SKM-1 treated with dmso at 0.1 percent for 144 hours (cell line): ENCODE measurements at regions not wholly inside any gene's neighbourhood (a gene's known extent, or its start where the extent isn't known, plus 50 kb on each side); places are given as distances from the start of the nearest gene placed in this dataset.

ENCODE experiments used
- DNase-seq: peaks from one replicate; lab custom pipeline; 2025; ENCODE audit not compliant: unreplicated experiment; lab: John Stamatoyannopoulos, UW

GRCh38 chr10:24008164-24009091 lies 200.5 kb upstream of the KIAA1217 start:
- no peak for DNase-seq

- DNase-seq: no peak
Observed at GRCh38 chr10:24009115-24009514, 199.8 kb upstream of the KIAA1217 start.

GRCh38 chr10:24009736-24010135 lies 199.2 kb upstream of the KIAA1217 start:
- no peak for DNase-seq

GRCh38 chr10:24010436-24010970 lies 198.4 kb upstream of the KIAA1217 start:
- DNase-seq: no peak

- no peak for DNase-seq
Observed at GRCh38 chr10:24012249-24012803, 196.6 kb upstream of the KIAA1217 start.

GRCh38 chr10:24027107-24027506 lies 181.8 kb upstream of the KIAA1217 start:
- no peak for DNase-seq

- no peak for DNase-seq
Observed at GRCh38 chr10:24034571-24034970, 174.4 kb upstream of the KIAA1217 start.

GRCh38 chr10:24035761-24036160 lies 173.2 kb upstream of the KIAA1217 start:
- DNase-seq: no peak

GRCh38 chr10:24039315-24039714 lies 169.6 kb upstream of the KIAA1217 start:
- no peak for DNase-seq

GRCh38 chr10:24039897-24040296 lies 169.0 kb upstream of the KIAA1217 start:
- DNase-seq: no peak

- no peak for DNase-seq
Observed at GRCh38 chr10:24041034-24041433, 167.9 kb upstream of the KIAA1217 start.

- DNase-seq: no peak
Observed at GRCh38 chr10:24041834-24042233, 167.1 kb upstream of the KIAA1217 start.

GRCh38 chr10:24042884-24043283 lies 166.1 kb upstream of the KIAA1217 start:
- no peak for DNase-seq

- no peak for DNase-seq
Observed at GRCh38 chr10:24046060-24046459, 162.9 kb upstream of the KIAA1217 start.

GRCh38 chr10:24047176-24047575 lies 161.8 kb upstream of the KIAA1217 start:
- no peak for DNase-seq

- no peak for DNase-seq
Observed at GRCh38 chr10:24054421-24054820, 154.5 kb upstream of the KIAA1217 start.

GRCh38 chr10:24080207-24080606 lies 128.7 kb upstream of the KIAA1217 start:
- no peak for DNase-seq

GRCh38 chr10:24086296-24087086 lies 122.4 kb upstream of the KIAA1217 start:
- DNase-seq: no peak

GRCh38 chr10:24091256-24091655 lies 117.7 kb upstream of the KIAA1217 start:
- DNase-seq: no peak

GRCh38 chr10:24096281-24096680 lies 112.7 kb upstream of the KIAA1217 start:
- DNase-seq: no peak

GRCh38 chr10:24097751-24098207 lies 111.2 kb upstream of the KIAA1217 start:
- no peak for DNase-seq
